ENCODE measurements at regions not wholly inside any gene's neighbourhood (a gene's known extent, or its start where the extent isn't known, plus 50 kb on each side); places are given as distances from the start of the nearest gene placed in this dataset.

DNA sequence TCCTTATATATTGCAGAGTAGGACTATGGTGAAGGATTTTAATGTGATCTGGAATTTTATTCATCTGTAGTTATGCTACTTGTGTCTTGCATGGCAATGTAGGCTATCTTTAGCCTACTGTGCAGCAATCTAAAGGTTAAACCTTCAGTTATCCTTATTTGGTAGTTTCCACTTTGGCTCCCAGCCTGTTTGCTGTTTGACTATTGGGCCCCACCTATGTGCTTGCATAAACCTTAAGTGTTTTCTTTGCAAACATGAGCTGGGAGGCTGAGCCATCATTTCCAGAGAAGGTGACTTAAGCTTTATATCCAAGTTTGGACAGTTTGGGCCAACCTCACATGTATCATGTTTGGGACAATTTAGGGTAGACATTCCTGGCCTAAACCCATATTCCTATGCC is 537.5 kb downstream of the BTBD3 start:
- Histone ChIP-seq H3K27me3 (ENCODE audit: insufficient read depth, low read length) (no peaks in the 10 kb centered on the region), H3K9ac (ENCODE audit: low read length) (no peak overlapping the region), H3K36me3 (ENCODE audit: insufficient read depth, low read length) (no peaks in the 10 kb centered on the region), H4K20me1 (ENCODE audit: insufficient read depth, low read length) (no peaks in the 10 kb centered on the region), H3K27ac (ENCODE audit: low read depth, low read length) (no peak overlapping the region), H2AFZ (ENCODE audit: low read depth, low read length) (no peak overlapping the region), H3K9me3 (ENCODE audit: insufficient read depth, low read depth, low read length) (peaks cover 3% of the 10 kb centered on the region), H3K4me1 (ENCODE audit: insufficient read depth, low read length) (no peaks in the 10 kb centered on the region), H3K4me2 (ENCODE audit: low read length) (no peak overlapping the region), H3K79me2 (ENCODE audit: insufficient read depth, low read length) (no peaks in the 10 kb centered on the region), H3K4me3 (ENCODE audit: insufficient read depth, low read depth, low read length) (no peak overlapping the region)
- Mint-ChIP-seq H3K4me3 (ENCODE audit: unreplicated experiment) (no peak overlapping the region), H3K27ac (ENCODE audit: unreplicated experiment) (no peak overlapping the region), H3K4me1 (ENCODE audit: low read depth, unreplicated experiment) (no peaks in the 10 kb centered on the region), H3K27me3 (ENCODE audit: low read depth, unreplicated experiment) (no peaks in the 10 kb centered on the region), H3K9me3 (ENCODE audit: unreplicated experiment) (no peaks in the 10 kb centered on the region), H3K36me3 (ENCODE audit: low read depth, unreplicated experiment) (no peaks in the 10 kb centered on the region)
- FAIRE-seq (no peak), DNase-seq (ENCODE audit: low read depth) (no peak)
- TF ChIP-seq, protein P1, sequence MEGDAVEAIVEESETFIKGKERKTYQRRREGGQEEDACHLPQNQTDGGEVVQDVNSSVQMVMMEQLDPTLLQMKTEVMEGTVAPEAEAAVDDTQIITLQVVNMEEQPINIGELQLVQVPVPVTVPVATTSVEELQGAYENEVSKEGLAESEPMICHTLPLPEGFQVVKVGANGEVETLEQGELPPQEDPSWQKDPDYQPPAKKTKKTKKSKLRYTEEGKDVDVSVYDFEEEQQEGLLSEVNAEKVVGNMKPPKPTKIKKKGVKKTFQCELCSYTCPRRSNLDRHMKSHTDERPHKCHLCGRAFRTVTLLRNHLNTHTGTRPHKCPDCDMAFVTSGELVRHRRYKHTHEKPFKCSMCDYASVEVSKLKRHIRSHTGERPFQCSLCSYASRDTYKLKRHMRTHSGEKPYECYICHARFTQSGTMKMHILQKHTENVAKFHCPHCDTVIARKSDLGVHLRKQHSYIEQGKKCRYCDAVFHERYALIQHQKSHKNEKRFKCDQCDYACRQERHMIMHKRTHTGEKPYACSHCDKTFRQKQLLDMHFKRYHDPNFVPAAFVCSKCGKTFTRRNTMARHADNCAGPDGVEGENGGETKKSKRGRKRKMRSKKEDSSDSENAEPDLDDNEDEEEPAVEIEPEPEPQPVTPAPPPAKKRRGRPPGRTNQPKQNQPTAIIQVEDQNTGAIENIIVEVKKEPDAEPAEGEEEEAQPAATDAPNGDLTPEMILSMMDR (IDR thresholded peaks at IDR 0.05; ENCODE audit: insufficient read depth, low read depth, low read length): no peak
- no peak for TF ChIP-seq EZH2 (IDR thresholded peaks at IDR 0.05; ENCODE audit: insufficient read depth, low read length)

DNA sequence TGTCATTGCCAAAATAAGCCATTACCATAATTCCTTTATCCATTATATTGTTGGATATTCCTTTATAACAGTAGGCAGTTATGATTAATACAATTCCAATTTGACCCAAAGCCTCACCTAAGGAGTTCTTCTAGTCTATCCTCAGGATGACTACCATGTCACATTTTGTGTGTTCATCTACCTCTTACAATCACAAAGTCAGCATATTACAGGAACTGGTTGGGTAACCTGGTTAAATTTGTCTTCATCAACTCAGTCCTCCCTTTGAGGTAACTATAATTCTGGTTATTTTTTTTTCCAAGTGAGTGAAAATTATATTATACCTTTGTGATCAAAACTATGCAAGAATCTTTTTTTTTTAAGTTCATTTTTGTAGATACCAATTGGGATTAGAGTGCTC is 540.5 kb downstream of the BTBD3 start:
- Mint-ChIP-seq H3K36me3 (ENCODE audit: low read depth, unreplicated experiment) (no peaks in the 10 kb centered on the region), H3K27me3 (ENCODE audit: low read depth, unreplicated experiment) (no peaks in the 10 kb centered on the region), H3K9me3 (ENCODE audit: unreplicated experiment) (no peaks in the 10 kb centered on the region), H3K4me1 (ENCODE audit: low read depth, unreplicated experiment) (no peaks in the 10 kb centered on the region), H3K27ac (ENCODE audit: unreplicated experiment) (no peak overlapping the region), H3K4me3 (ENCODE audit: unreplicated experiment) (no peak overlapping the region)
- H3K4me3 ChIP-seq (ENCODE audit: insufficient read depth, low read depth, low read length): no peak overlapping the region
- no peaks in the 10 kb centered on the region for H4K20me1 ChIP-seq (ENCODE audit: insufficient read depth, low read length)
- H3K27me3 ChIP-seq (ENCODE audit: insufficient read depth, low read length): no peaks in the 10 kb centered on the region
- FAIRE-seq (no peak), DNase-seq (ENCODE audit: low read depth) (no peak)
- H3K36me3 ChIP-seq (ENCODE audit: insufficient read depth, low read length): no peaks in the 10 kb centered on the region
- TF ChIP-seq, protein P1 (IDR thresholded peaks at IDR 0.05; ENCODE audit: insufficient read depth, low read depth, low read length): no peak
- TF ChIP-seq EZH2 (IDR thresholded peaks at IDR 0.05; ENCODE audit: insufficient read depth, low read length): no peak
- H3K4me2 ChIP-seq (ENCODE audit: low read length): no peak overlapping the region
- no peak overlapping the region for H3K27ac ChIP-seq (ENCODE audit: low read depth, low read length)
- H3K79me2 ChIP-seq (ENCODE audit: insufficient read depth, low read length): no peaks in the 10 kb centered on the region
- no peak overlapping the region for H2AFZ ChIP-seq (ENCODE audit: low read depth, low read length)
- no peaks in the 10 kb centered on the region for H3K4me1 ChIP-seq (ENCODE audit: insufficient read depth, low read length)
- H3K9ac ChIP-seq (ENCODE audit: low read length): no peak overlapping the region
- no peaks in the 10 kb centered on the region for H3K9me3 ChIP-seq (ENCODE audit: insufficient read depth, low read depth, low read length)

DNA sequence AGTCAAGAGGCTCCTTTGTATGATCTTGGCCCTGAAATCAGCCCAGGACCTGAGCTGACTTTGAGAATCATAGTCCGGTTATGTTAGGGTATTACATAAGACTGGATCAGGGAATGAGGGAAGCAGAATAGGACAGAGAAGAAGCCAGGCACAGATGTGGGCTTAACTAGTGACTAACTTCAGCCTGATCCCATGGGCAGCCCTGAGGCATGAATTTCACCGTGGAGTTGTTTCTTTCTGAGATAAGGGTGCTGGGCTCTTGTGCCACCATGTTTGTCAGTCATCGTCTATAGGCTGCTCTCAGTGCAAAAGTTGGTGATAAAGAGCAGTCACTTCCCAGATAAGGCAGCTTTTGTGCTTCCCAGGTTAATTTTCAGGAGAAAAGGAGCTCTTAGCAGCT is 544.7 kb upstream of the SPTLC3 start:
- no peak overlapping the region for H2AFZ ChIP-seq (ENCODE audit: low read depth, low read length)
- no peaks in the 10 kb centered on the region for H3K36me3 ChIP-seq (ENCODE audit: insufficient read depth, low read length)
- H3K27ac Mint-ChIP-seq (ENCODE audit: unreplicated experiment): no peak overlapping the region
- H3K27me3 ChIP-seq (ENCODE audit: insufficient read depth, low read length): no peaks in the 10 kb centered on the region
- H3K4me1 ChIP-seq (ENCODE audit: insufficient read depth, low read length): no peaks in the 10 kb centered on the region
- H3K4me3 ChIP-seq (ENCODE audit: insufficient read depth, low read depth, low read length): no peak overlapping the region
- H4K20me1 ChIP-seq (ENCODE audit: insufficient read depth, low read length): no peaks in the 10 kb centered on the region
- no peaks in the 10 kb centered on the region for H3K4me1 Mint-ChIP-seq (ENCODE audit: low read depth, unreplicated experiment)
- no peaks in the 10 kb centered on the region for H3K9me3 Mint-ChIP-seq (ENCODE audit: unreplicated experiment)
- H3K4me2 ChIP-seq (ENCODE audit: low read length): no peak overlapping the region
- no peaks in the 10 kb centered on the region for H3K27me3 Mint-ChIP-seq (ENCODE audit: low read depth, unreplicated experiment)
- H3K27ac ChIP-seq (ENCODE audit: low read depth, low read length): no peak overlapping the region
- no peak for DNase-seq (ENCODE audit: low read depth)
- TF ChIP-seq, protein P1 (IDR thresholded peaks at IDR 0.05; ENCODE audit: insufficient read depth, low read depth, low read length): no peak
- TF ChIP-seq EZH2 (IDR thresholded peaks at IDR 0.05; ENCODE audit: insufficient read depth, low read length): no peak
- no peaks in the 10 kb centered on the region for H3K9me3 ChIP-seq (ENCODE audit: insufficient read depth, low read depth, low read length)
- no peak overlapping the region for H3K9ac ChIP-seq (ENCODE audit: low read length)
- no peak for FAIRE-seq
- no peak overlapping the region for H3K4me3 Mint-ChIP-seq (ENCODE audit: unreplicated experiment)
- H3K79me2 ChIP-seq (ENCODE audit: insufficient read depth, low read length): no peaks in the 10 kb centered on the region
- H3K36me3 Mint-ChIP-seq (ENCODE audit: low read depth, unreplicated experiment): no peaks in the 10 kb centered on the region
